ENCODE measurements at regions not wholly inside any gene's neighbourhood (a gene's known extent, or its start where the extent isn't known, plus 50 kb on each side); places are given as distances from the start of the nearest gene placed in this dataset.

DNA sequence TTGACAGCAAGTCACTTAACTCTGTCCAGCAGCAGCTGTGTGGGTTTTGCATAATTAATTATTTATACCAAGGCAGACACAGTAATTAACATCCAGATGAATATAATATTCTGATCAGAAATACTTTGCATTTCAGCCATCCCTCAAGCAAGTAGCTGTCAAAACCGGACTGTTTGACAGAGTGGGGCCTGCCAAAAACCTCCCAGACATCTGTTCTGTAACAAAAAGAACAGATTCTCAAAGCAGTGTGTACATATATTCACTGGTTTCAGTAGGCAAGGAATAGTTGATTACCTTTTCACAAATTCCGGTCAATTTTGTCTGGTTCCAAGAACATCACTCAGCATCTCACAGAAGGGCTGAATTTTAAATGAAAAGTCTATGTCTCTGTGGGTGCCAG, 291.6 kb downstream of the CMPK2 start:
- no peak for DNase-seq (ENCODE audit: low read depth)
- H3K4me3 ChIP-seq (ENCODE audit: low read length) = no peak overlapping the region
- TF ChIP-seq CTCF (IDR thresholded peaks at IDR 0.05; ENCODE audit: insufficient read depth, low read depth, low read length, missing control alignments) = no peak

- peak; percentile 52 for DNase-seq (ENCODE audit: low read depth)
- no peak for TF ChIP-seq CTCF (IDR thresholded peaks at IDR 0.05; ENCODE audit: insufficient read depth, low read depth, low read length, missing control alignments)
- H3K4me3 ChIP-seq (ENCODE audit: low read length) = no peak overlapping the region
Observed at GRCh38 chr2:6576302-6576701, 289.4 kb downstream of the CMPK2 start.

DNA sequence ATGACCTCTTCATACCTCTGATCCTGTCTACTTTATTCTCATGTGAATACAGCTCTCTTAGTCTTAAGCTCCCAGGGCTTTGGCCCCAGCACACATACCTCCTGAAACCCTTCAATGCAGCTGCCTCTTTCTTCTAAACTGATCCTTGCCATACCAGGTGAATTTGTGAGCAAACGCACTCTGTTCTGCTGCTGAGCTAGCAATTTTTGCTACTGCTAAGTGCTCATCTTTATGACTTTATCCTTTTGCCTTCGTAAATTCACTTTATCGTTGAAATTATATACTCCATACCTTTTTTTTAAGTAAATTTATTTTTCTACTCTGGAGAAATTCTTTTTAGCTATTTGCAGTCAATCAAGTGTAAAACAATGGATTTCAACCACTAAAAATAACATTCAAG, 287.7 kb downstream of the CMPK2 start:
- no peak for TF ChIP-seq CTCF (IDR thresholded peaks at IDR 0.05; ENCODE audit: insufficient read depth, low read depth, low read length, missing control alignments)
- DNase-seq (ENCODE audit: low read depth) = no peak
- H3K4me3 ChIP-seq (ENCODE audit: low read length) = no peak overlapping the region

GRCh38 chr2:6578416-6578815, 287.3 kb downstream of the CMPK2 start:
- no peak overlapping the region for H3K4me3 ChIP-seq (ENCODE audit: low read length)
- DNase-seq (ENCODE audit: low read depth) = no peak
- TF ChIP-seq CTCF (IDR thresholded peaks at IDR 0.05; ENCODE audit: insufficient read depth, low read depth, low read length, missing control alignments) = no peak

DNA sequence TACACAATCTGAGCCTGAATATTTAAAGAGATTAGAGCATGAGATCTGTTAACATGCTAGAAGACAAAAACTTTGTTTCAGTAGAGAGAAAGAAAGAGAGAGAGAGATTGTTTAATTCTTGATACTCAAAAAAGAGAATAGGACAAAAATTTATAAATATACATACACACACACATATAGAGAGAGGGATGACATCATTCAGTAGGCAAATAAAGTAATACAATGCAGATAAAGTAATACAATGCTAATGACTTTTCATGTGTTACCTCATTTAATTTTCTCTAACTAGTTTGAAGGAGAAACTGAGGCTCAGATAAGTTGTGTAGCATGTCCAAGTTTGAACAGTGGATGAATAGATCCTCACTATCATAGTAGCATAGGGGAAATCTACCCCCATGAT, 286.4 kb downstream of the CMPK2 start:
- no peak overlapping the region for H3K4me3 ChIP-seq (ENCODE audit: low read length)
- TF ChIP-seq CTCF (IDR thresholded peaks at IDR 0.05; ENCODE audit: insufficient read depth, low read depth, low read length, missing control alignments) = no peak
- DNase-seq (ENCODE audit: low read depth) = no peak

DNA sequence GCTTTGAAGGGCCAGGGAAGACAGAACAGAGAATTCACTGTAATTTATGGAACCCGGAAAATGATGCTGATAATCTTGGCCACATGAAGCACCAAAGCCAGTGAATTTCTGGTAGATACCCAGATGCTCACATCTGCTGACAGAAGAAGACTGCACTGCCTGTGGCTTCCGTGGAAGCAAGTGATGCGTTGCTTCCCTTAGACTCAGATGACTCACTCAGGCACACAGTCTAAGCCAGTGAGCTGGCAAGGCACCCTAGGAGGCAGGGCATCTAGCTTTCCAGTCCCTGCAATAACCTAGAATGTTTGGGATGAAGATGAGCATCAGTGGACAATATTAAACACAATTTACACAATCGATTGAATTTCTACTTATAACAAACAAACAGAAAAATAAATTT, 284.7 kb downstream of the CMPK2 start:
- peak; percentile 71 for DNase-seq (ENCODE audit: low read depth)
- TF ChIP-seq CTCF (IDR thresholded peaks at IDR 0.05; ENCODE audit: insufficient read depth, low read depth, low read length, missing control alignments) = no peak
- no peak overlapping the region for H3K4me3 ChIP-seq (ENCODE audit: low read length)

DNA sequence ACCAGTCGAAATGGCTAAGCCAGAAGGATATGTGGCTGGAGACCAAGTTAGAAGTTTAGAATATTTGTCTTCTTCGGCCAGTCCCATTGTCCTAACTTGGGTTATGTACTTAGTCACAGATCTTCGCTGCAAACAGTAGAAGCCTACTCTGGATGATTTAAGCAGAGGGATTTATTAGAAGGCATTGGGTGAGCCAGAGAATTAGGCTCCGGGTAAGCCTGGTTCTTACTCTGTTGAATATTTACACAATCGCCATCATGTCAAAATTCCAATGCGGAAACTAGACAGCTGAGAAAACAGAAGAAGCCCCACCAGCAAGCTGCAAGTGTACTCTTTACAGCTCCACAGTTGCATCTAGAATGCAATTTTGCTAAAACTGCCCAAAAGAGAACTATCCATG, 276.6 kb downstream of the CMPK2 start:
- TF ChIP-seq CTCF (IDR thresholded peaks at IDR 0.05; ENCODE audit: insufficient read depth, low read depth, low read length, missing control alignments) = no peak
- DNase-seq (ENCODE audit: low read depth) = no peak
- no peak overlapping the region for H3K4me3 ChIP-seq (ENCODE audit: low read length)
